ENCODE measurements at regions not wholly inside any gene's neighbourhood (a gene's known extent, or its start where the extent isn't known, plus 50 kb on each side); places are given as distances from the start of the nearest gene placed in this dataset.

DNA sequence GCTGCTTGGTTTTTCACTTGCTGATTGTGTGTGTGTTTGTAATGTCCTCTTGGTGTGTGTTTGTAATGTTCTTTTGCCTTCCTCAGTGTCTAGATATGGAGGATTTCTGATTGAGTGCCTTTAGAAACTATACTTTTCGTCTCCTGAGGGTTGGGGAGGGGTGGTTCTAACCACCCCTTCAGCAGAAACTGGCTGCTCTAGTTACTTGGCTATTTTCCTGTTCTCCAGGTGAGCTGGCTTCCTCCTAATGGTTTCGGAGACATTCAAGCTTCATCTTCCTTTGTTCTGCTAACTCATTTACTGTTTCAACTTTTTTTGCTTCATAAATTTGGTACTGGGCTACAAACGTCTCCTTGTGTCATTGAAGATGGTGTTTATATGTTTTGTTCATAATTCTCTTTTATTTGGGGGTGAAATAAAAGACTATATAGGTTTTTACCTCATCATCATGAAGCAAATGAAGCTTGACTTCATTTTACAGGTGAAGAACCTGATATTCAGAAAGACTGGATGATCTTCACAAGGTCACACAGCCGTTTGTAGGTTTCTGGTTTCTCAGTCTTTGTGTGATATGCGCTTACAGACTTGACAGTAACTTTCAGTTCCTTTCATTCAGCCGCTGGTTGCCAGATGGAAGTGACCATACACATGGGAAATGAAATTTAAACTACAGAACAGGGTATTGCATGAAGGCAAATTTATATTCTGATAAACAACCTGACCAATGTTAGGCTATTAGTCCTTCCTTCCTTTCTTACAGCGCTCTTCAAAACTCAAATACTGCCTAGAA, 238.5 kb downstream of the GALR1 start:
- no peak for TF ChIP-seq POLR2A (IDR thresholded peaks at IDR 0.05; ENCODE audit: low read depth, low read length)
- no peak for TF ChIP-seq POLR2AphosphoS5 (IDR thresholded peaks at IDR 0.05; ENCODE audit: low read depth, low read length)
- no peak for TF ChIP-seq TAF1 (IDR thresholded peaks at IDR 0.05; ENCODE audit: borderline replicate concordance, low read depth, low read length)

Data from GM12892 (cell line).